SK-N-DZ (cell line): ENCODE measurements at regions not wholly inside any gene's neighbourhood (a gene's known extent, or its start where the extent isn't known, plus 50 kb on each side); places are given as distances from the start of the nearest gene placed in this dataset.
A peak's percentile ranks its signal among the peaks of the same experiment; 100 is the strongest.

Experiments
- DNase-seq: peaks from one replicate; pipeline ENCODE4 v3.0.0-alpha.2; 2015; ENCODE audit warnings: low spot score

GRCh38 chr22:47826016-47826415, 1063.6 kb downstream of the TBC1D22A start:
- no peak for DNase-seq

- no peak for DNase-seq
These were observed 1060.0 kb downstream of the TBC1D22A start for GRCh38 chr22:47822422-47822821.

GRCh38 chr22:47818496-47818895, 1056.0 kb downstream of the TBC1D22A start:
- no peak for DNase-seq

GRCh38 chr22:47817380-47817779, 1054.9 kb downstream of the TBC1D22A start:
- DNase-seq = no peak

GRCh38 chr22:47816863-47817210, 1054.4 kb downstream of the TBC1D22A start:
- DNase-seq = no peak

- peak; percentile 58 for DNase-seq
These were observed 1053.8 kb downstream of the TBC1D22A start for GRCh38 chr22:47816121-47816862.

- no peak for DNase-seq
These were observed 1052.0 kb downstream of the TBC1D22A start for GRCh38 chr22:47814474-47814873.

- no peak for DNase-seq
These were observed 1051.2 kb downstream of the TBC1D22A start for GRCh38 chr22:47813661-47814060.

- no peak for DNase-seq
These were observed 1049.5 kb downstream of the TBC1D22A start for GRCh38 chr22:47811971-47812370.

- no peak for DNase-seq
These were observed 1048.4 kb downstream of the TBC1D22A start for GRCh38 chr22:47810505-47811500.

GRCh38 chr22:47808886-47809620, 1046.6 kb downstream of the TBC1D22A start:
- DNase-seq = no peak

GRCh38 chr22:47808236-47808635, 1045.8 kb downstream of the TBC1D22A start:
- no peak for DNase-seq

- no peak for DNase-seq
These were observed 1045.1 kb downstream of the TBC1D22A start for GRCh38 chr22:47807506-47807905.

- no peak for DNase-seq
These were observed 1044.4 kb downstream of the TBC1D22A start for GRCh38 chr22:47806894-47807293.

GRCh38 chr22:47805394-47805935, 1043.0 kb downstream of the TBC1D22A start:
- no peak for DNase-seq

GRCh38 chr22:47804281-47804680, 1041.8 kb downstream of the TBC1D22A start:
- DNase-seq = no peak

- no peak for DNase-seq
These were observed 1040.0 kb downstream of the TBC1D22A start for GRCh38 chr22:47802421-47802820.

- DNase-seq = no peak
These were observed 1039.2 kb downstream of the TBC1D22A start for GRCh38 chr22:47801541-47802245.

- no peak for DNase-seq
These were observed 1035.8 kb downstream of the TBC1D22A start for GRCh38 chr22:47798229-47798628.

- DNase-seq = no peak
These were observed 1035.0 kb downstream of the TBC1D22A start for GRCh38 chr22:47797342-47797945.
